ENCODE measurements at regions not wholly inside any gene's neighbourhood (a gene's known extent, or its start where the extent isn't known, plus 50 kb on each side); places are given as distances from the start of the nearest gene placed in this dataset.
A peak's percentile ranks its signal among the peaks of the same experiment; 100 is the strongest.

DNA sequence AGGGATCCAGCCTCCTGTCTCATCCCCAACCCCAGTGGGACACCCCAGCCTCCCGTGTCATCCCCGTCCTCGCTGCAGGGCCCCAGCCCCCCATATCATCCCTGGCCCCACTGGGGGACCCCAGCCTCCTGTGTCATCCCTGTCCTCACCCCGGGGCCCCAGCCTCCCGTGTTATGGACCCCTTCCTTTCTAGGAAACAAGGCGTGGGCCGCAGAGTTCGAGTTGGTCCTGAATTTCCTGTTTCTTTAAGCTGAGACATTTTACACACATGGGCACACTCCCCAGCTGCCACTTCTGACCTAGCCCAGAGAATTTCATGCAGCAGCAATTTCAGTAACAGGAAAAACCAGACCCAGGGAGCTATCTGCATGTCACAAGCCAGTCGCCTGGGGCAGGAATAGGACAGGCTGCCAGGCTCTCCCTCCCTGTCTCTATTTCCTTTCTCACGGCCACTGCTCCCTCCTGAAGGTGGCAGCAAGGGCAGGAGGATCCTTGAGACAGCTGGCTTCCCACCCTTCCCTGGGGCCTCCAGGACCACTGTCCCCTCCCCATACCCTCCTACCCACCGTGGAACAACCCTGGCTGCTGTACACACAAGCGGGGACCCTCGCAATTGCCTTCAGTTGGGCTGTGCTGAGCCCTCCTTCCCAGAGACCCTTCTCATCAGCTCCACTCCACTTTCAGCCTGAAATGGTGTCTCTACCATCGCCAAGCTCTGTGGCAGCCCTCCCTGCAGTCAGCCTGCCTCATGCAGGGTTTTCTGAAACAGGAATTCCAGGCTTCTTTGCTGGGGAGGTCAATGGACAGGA, 141.9 kb upstream of the ID2 start:
- no peak for DNase-seq

- DNase-seq = no peak
Observed at GRCh38 chr2:8540552-8541055, 141.3 kb upstream of the ID2 start.

DNA sequence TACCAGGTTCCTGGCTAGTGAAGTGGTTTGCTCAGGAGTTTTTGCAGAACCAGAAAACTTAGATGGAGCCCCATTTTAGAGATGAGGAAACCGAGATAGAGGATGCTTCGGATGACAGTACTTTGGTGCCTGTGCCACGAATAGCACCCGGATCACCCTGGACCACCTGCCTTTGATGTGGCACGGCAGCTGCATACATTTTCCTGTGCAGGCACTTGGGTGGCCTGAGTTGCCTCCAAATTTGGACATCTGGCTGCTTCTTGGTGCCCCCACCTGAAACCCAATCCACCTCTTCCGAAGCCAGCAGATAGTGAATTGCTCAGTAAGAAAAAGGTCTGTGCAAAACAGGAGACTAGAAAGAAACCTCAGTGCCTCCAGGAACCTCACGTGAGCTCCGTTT, 140.6 kb upstream of the ID2 start:
- no peak for DNase-seq

- no peak for DNase-seq
Observed at GRCh38 chr2:8541636-8542035, 140.2 kb upstream of the ID2 start.

DNA sequence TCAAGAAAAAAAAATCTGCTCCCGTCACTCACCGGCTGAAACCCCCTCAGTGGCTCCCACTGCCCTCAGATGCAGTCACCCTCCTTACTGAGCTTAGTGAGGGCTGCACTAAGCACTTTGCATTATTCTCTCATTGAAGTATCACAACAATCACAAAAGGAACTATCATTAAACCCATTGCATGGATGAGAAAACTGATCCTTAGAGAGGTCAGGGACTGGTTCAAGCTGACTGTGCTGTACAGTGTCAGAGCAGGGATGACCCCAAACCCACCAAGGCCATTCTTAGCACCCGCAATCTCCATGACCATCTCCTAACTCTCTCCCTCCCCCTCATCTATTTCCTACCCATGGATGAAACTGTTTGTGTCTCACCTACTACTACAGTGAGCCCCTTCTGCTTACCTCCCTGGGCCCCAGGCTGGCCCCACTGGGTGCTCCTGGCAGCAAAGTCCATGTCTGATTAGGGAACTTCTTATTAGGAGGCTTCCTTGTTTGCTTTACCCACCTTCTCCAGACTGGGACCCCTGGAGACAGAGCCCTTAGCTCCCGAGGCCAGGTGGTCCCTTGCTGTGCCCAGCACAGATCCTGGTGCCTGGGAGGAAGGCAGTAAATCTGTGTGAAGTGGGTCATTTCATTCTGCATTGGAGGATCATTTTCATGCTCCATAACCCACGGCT, 139.3 kb upstream of the ID2 start:
- no peak for DNase-seq

DNA sequence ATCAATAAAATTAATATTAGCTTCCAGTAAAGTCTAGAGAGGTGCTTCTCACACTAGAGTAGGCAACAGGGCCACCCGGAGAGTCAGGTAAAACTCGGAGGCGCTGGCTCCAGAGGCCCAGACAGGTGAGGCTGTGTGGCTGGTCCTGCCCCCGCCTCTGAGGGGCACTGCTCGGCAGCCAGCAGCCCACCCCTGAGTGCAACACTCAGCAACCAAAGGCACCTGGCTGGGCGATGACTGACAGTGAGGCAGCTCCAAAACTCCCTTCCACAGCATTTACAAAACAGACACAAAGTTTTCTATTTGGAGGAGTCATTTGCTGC, 138.8 kb upstream of the ID2 start:
- no peak for DNase-seq

- peak; percentile 59 to 73 for DNase-seq
Observed at GRCh38 chr2:8543383-8544170, 138.3 kb upstream of the ID2 start.

- no peak for DNase-seq
Observed at GRCh38 chr2:8544171-8544785, 137.6 kb upstream of the ID2 start.

DNA sequence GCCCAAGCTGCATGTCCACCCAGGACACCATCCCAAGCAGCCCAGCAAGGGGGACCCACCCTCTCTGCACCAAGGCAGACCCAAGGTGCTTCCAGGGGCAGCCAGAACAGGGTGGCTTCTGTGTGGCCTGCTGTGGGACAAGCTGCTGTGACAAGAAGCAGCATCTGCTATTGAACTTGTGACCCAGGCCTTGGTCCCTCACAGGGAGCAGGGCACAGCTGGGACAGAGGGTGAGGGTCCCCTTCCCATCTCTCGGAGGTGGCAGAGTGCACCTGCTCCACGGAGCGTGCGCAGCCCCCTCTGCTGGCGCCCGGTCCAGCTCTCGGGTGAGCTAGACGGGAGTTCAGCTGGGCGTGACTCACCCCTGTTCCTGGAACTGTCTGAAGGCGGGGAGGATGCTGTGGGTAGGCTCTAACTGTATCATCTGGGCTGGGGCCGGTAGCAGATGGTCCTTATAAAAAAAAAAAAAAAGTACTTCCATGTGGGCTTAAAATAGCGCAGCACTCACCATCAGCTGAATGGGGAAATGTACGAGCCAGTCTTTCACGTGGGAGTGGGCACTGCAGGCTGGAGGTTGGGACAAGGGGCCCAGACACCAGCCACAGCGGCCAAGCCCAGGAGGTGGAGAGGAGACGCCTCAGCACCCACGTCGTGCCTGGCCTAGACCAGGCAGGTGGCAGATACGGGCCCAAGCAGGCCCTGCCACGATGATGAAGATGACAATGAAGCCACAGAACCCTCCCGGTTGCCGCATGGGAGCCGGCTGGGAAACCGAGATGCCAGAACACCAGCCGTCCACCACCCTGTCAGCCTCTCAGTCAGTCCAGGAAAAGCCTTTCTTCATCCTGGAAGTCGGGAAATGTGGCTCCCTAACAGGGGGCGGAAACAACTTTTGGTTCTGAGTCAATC, 136.8 kb upstream of the ID2 start:
- peak; percentile 88 to 89 for DNase-seq

DNA sequence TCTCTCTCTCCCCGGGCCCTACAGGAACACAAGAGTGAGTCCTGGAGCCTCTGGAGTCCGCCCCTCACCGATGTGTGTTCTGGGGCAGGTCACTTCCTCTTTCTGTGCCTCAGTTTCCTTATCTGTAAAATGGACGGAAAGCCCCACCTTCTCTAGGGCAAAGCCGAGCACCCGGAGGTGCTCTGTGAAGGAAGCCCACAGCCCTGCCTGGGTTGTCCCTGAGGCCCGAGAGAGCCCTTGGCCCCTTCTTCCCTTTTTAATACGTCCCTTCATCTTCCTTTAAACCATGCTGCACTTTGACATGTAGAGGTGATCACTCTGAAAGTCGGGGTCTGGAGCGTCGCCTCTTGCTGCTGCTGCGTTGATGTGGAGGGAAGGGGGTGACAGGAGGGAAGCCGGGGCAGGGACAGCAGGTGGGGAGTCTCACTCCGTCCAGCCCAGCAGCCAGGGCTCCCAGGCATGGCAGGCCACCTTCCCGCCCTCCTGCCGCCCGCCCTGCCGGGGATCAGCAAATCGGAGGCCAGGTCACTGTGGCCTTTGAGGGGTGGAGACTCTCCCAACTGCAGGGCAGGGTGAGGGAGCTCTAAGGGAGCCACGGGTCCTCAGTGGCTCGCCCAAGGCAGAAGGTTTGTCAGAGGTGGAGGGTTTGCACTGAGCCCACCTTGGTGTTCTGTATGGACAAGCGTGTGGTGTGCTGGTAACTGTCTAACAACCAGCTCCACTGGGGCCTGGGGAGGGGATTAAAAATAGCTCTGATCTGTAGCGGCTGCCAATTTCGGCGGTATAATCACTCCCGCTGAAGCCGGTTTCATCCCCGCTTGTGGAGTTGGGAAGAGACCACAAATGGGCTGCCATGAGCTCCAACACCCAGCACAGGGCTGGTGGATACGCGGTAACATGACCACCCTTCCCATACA, 135.9 kb upstream of the ID2 start:
- no peak for DNase-seq

DNA sequence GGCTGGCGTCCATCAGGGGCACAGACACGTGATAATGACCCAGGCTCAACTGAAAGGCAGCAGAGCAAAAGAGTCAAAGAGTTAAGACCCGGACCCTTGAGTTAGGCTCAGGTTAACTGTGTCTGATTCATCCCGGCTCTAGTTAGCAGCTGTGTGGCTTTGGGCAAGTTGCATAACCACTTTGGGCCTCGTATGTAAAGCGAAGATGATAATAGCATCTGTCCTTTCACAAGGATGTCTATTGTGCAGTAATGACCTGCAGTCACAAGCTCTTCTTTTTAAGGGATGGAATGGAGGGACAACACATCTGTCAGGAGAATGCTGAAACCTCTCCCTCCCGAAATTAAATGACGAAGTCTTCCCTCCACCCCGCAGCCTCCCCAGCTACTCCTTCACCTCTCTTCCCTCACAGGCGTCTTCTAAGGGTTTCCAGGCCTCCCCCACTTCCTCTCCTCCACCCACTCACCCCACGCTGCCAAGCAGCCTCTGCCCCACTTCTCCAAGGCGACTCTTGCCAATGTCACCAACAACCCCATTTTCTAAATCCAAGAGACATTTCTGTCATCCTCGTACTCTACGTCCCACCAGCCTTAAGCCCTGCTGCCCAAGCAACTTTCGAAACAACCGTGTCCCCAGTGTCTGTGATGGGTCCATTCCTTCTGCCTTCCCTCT, 135.1 kb upstream of the ID2 start:
- DNase-seq = no peak

DNA sequence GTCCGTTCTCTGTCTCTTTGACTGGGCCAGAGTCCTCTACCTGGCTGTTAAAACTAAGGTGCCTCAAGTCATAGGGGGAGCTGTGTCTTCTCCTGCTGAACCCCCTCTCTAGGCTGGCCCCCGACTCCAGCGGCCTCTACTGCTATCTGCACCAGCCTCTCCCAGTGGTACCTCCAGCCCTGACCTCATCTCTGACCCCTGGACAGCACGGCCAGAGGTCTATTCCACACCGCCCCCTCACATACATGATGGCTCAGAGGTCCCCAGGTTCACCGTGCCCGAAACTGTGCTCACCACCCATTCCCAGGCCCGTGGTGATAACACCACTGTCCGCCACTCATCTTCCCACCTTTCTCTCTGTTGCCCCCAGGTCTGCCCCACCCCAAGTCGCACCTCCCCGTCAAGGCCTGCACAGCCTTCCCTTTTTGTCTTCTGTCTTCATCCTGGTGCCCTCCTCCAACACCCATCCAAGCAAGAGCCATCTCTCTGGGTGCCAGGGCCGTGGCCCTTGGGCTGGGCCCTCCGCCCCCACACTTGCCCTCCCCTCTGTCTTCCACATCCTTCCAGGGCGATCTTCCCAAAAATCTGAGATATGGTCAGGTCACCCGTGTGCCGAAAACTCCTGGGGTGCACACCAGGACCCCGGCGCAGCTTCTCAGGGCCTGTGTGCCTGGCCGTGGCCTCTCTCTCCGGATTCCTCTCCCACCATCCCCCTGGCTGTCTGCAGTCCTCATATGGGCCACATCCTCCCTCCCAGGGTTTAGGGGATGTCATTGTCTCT, 134.4 kb upstream of the ID2 start:
- DNase-seq = no peak

GRCh38 chr2:8548065-8548618, 133.7 kb upstream of the ID2 start:
- DNase-seq = no peak

GRCh38 chr2:8548619-8549150, 133.2 kb upstream of the ID2 start:
- DNase-seq = no peak

DNA sequence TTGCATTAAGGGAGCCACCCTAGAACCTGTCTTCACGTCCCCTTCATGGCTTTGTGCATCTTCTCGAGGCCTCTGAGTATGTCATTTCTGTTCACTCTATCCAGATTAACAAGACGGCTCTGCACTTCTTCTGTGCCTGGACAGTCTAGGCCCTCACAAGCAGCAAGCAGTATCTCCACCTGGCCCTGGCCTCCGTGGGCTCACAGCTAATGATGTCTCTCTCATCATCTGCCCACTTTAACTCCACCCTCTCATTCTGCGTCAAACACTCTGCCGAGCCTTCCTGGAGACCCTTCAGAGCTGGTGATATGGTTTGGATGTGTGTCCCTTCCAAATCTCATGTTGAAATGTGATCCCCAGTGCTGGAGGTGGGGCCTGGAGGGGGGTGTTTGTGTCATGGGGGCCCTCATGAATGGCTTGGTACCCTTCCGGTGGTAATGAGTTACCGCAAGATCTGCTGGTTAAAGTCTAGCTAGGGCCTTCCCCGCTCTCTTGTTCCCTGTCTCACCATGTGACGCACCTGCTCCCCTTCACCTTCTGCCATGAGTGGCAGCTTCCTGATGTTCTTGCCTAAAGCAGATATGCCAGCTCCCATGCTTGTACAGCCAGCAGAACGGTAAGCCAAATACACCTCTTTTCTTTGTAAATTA, 132.5 kb upstream of the ID2 start:
- no peak for DNase-seq

DNA sequence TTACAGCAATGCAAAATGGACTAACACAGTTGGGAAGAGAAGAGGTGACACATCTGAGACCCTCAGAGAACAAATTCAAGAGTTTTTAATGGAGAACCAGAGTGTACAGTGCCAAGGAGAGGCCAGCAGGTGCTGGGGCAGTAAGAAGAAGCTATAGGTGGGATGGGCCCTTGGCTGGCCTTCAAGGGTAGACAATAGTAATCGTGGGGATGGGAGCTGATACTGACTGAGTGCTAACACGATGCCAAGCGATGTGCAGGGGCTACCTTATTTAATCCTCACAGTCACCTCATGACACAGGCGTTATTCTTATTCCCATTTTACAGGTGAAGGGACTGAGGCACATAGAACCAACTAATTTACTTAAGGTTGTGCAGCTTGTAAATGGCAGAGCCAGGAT, 131.9 kb upstream of the ID2 start:
- no peak for DNase-seq

DNA sequence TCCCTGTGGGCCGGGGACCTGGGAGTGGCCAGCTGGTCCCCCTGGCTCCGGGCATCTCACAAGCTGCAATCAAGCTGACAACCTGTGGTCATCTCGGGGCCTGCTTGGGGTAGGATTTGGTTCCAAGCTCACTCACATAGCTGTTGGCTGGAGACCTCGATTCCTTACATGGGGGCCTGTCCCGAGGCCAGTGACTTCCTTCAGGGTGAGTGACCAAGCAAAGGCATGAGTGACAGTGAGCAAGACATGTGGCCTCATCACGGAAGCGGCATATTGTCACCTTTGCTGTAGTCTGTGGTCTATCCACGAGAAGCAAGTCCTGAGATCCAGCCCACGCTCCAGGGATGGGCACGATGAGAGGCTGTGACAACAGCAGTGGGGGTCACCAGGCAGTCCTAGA, 131.4 kb upstream of the ID2 start:
- DNase-seq = no peak

DNA sequence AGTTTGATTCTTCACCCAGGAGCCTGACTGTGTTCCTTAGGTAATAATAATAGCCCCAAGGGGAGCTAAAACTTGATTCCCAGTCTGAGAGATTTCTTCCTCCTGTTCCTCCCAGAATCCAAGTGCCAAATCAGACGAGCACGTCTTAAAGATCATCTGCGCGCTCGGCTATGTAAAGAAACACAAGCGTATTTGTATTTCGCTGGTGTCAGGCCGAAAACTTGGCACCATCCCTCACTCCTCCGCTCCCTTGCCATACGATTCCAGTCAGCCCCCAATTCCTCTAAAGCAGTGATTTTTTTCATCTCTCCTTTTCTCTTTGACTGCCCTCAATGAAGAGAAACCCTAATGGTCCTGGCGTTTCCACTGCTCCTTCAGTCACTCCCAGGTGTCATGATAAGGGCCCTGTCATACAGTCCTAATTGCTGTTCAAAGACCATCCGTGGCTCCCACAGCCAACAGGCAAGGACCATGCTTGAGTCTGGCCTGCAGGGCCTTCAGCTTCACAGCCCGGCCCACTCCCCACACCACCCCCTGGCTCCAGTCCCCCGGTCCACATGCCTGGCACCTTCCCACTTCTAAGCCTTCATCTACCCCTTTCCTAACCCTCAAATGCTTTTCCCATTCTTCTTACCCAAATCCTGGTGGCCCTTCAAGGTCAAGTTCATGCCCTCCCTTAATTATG, 130.8 kb upstream of the ID2 start:
- no peak for DNase-seq
